Gastroesophageal sphincter (tissue), 4 donors: ENCODE measurements at regions not wholly inside any gene's neighbourhood (a gene's known extent, or its start where the extent isn't known, plus 50 kb on each side); places are given as distances from the start of the nearest gene placed in this dataset.

Experiments
- ATAC-seq: fragments of 150-250 bp; one replicate; pipeline ENCODE4 v1.9.1; 2016; ENCODE audit warnings: mild to moderate bottlenecking, moderate library complexity
- H3K27ac ChIP-seq, 4 donors: fragments of 200-600 bp; sonication (generic) in 3 of 4; 1 replicate in 3 of 4; 2 replicates in 1 of 4; pipeline ENCODE4 v1.5.1; 2016 to 2019
- H3K27me3 ChIP-seq: fragments of 200-600 bp; sonication (generic); one replicate; pipeline ENCODE4 v1.5.1; 2019
- H3K36me3 ChIP-seq, 2 donors: fragments of 200-600 bp; sonication (generic); one replicate each; pipeline ENCODE4 v1.5.1; 2019; ENCODE audit warnings: control low read depth in 1 of 2
- H3K4me1 ChIP-seq, 3 donors: fragments of 200-600 bp; sonication (generic); 1 replicate in 2 of 3; 2 replicates in 1 of 3; pipeline ENCODE4 v1.5.1; 2016 to 2019; ENCODE audit warnings: control low read depth in 2 of 3
- H3K4me3 ChIP-seq, 2 donors: fragments of 200-600 bp; sonication (generic); one replicate each; pipeline ENCODE4 v1.5.1; 2019; ENCODE audit warnings: mild to moderate bottlenecking in 1 of 2, moderate library complexity in 1 of 2
- H3K9me3 ChIP-seq, 3 donors: fragments of 200-600 bp; sonication (generic); one replicate each; pipeline ENCODE4 v1.5.1; 2017 to 2019; ENCODE audit warnings: control low read depth in 2 of 3
- EP300 ChIP-seq: sonication (generic); formaldehyde crosslinking; IDR thresholded peaks from one replicate; pipeline ENCODE4 v1.6.1; 2017; ENCODE audit warnings: antibody characterized with exemption, mild to moderate bottlenecking
- POLR2A ChIP-seq, 2 donors: fragments of 450-650 bp; IDR thresholded peaks; one replicate each; pipeline ENCODE4 v1.6.1; 2017; ENCODE audit warnings: antibody characterized with exemption in 2 of 2, mild to moderate bottlenecking in 2 of 2, moderate library complexity in 1 of 2
- POLR2AphosphoS5 ChIP-seq: sonication (generic); formaldehyde crosslinking; IDR thresholded peaks from one replicate; pipeline ENCODE4 v1.6.1; 2017; ENCODE audit warnings: antibody characterized with exemption
- WGBS, 2 donors: methylation state at CpG; one replicate each; pipeline ENCODE4 v1.1.5; 2018; ENCODE audit warnings: low coverage in 1 of 2; 5-methylcytosine and 5-hydroxymethylcytosine counted together
- TF ChIP-seq, protein P1 (sequence below), 4 experiments: fragments of 200-600 bp in 2 of 4; fragments of 450-650 bp in 2 of 4; sonication (generic) in 1 of 4; IDR thresholded peaks; one replicate each; pipeline ENCODE4 v1.5.1; 2017 to 2019; ENCODE audit warnings: antibody characterized with exemption in 4 of 4, mild to moderate bottlenecking in 2 of 4, moderate library complexity in 2 of 4

DNA sequence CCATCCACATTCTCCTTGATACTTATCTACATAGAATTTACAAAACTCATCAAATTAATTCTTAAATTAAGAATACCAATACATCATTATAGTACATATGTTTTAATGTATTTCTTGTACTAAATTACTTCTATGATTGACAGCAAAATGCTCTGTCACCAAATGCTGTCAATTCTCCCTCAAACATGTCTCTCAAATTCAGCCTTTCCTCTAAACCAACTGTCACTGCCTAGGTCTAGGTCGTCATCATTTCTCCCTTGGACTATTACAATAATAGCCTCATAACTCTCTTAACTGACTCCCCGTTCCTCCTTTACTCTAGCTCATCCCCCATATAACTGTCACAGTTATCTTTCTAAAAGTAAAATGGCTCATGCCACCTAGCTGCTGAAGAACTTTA is 279.7 kb upstream of the FSTL5 start:
- no peak overlapping the region for H3K4me3 ChIP-seq
- no peaks in the 10 kb centered on the region for H3K9me3 ChIP-seq
- TF ChIP-seq, protein P1, sequence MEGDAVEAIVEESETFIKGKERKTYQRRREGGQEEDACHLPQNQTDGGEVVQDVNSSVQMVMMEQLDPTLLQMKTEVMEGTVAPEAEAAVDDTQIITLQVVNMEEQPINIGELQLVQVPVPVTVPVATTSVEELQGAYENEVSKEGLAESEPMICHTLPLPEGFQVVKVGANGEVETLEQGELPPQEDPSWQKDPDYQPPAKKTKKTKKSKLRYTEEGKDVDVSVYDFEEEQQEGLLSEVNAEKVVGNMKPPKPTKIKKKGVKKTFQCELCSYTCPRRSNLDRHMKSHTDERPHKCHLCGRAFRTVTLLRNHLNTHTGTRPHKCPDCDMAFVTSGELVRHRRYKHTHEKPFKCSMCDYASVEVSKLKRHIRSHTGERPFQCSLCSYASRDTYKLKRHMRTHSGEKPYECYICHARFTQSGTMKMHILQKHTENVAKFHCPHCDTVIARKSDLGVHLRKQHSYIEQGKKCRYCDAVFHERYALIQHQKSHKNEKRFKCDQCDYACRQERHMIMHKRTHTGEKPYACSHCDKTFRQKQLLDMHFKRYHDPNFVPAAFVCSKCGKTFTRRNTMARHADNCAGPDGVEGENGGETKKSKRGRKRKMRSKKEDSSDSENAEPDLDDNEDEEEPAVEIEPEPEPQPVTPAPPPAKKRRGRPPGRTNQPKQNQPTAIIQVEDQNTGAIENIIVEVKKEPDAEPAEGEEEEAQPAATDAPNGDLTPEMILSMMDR (IDR thresholded peaks at IDR 0.05), result no peak
- no peak for TF ChIP-seq EP300
- ATAC-seq, result no peak
- WGBS, 2 donors, result 43 to 58% methylated on average over 2 of the region's 2 CpGs
- H3K27me3 ChIP-seq, result no peaks in the 10 kb centered on the region
- no peaks in the 10 kb centered on the region for H3K4me1 ChIP-seq
- H3K36me3 ChIP-seq, result no peaks in the 10 kb centered on the region
- no peak overlapping the region for H3K27ac ChIP-seq

- no peak overlapping the region for H3K4me3 ChIP-seq
- H3K4me1 ChIP-seq, result no peaks in the 10 kb centered on the region
- no peaks in the 10 kb centered on the region for H3K36me3 ChIP-seq
- WGBS, 2 donors, result 40 to 47% methylated on average over 2 of the region's 2 CpGs
- no peaks in the 10 kb centered on the region for H3K9me3 ChIP-seq
- H3K27me3 ChIP-seq, result no peaks in the 10 kb centered on the region
- no peak for TF ChIP-seq POLR2A (IDR thresholded peaks at IDR 0.05)
- no peak for TF ChIP-seq EP300
- TF ChIP-seq POLR2AphosphoS5, result no peak
- no peak overlapping the region for H3K27ac ChIP-seq
- ATAC-seq, result no peak
Observed at GRCh38 chr4:162442128-162442527, 278.3 kb upstream of the FSTL5 start.

DNA sequence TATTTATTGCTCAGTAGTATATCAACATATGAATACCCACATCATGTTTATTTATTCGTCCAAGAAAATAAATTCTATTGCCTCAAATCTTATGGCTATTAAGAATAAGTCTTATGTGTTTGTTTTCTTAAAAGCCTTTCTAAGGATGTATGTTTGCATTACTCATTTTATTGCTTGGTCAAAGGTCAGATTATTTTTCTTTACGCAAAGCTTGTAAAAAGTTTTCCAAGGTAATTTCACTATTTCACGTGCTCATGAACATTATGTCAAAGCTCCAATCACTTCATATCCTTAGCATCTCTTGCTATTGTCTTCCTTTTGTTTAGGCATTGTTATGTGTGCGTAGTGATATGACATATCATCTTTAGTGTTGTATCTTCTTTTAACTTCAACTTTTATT is 258.5 kb upstream of the FSTL5 start:
- Histone ChIP-seq H3K27ac (no peak overlapping the region), H3K4me3 (no peak overlapping the region), H3K27me3 (no peaks in the 10 kb centered on the region), H3K36me3 (no peaks in the 10 kb centered on the region), H3K9me3 (no peaks in the 10 kb centered on the region), H3K4me1 (no peaks in the 10 kb centered on the region)
- TF ChIP-seq POLR2A (IDR thresholded peaks at IDR 0.05) (no peak), POLR2AphosphoS5 (no peak), EP300 (no peak)
- TF ChIP-seq, protein P1 (IDR thresholded peaks at IDR 0.05), result no peak
- ATAC-seq, result no peak
- 91% methylated on average over 4 of the region's 4 CpGs for WGBS, 2 donors

DNA sequence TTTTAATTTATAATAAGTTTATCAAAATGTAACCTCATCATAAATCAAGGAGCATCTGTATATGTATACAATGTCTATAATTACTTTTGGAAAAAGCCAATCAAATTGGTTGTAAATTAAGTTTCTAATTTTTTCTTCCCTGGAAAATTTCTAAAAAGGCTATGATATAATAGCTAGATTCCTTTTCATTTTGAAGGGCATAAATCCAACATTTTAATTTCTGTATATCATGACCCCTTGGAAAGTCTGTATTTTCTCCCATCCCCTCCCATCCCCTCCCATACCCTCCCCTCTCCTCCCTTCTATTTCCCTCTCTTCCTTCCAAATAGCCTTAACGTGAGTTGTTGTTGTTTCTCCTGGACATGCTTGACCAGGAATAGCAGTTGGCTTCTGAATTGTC is 247.1 kb upstream of the FSTL5 start:
- 0 to 50% methylated on average over 1 of the region's 1 CpG for WGBS, 2 donors
- H3K27me3 ChIP-seq, result no peaks in the 10 kb centered on the region
- no peaks in the 10 kb centered on the region for H3K36me3 ChIP-seq
- H3K27ac ChIP-seq, result no peak overlapping the region
- no peak for ATAC-seq
- no peaks in the 10 kb centered on the region for H3K9me3 ChIP-seq
- H3K4me1 ChIP-seq, result no peaks in the 10 kb centered on the region
- no peak overlapping the region for H3K4me3 ChIP-seq
- TF ChIP-seq, protein P1 (IDR thresholded peaks at IDR 0.05), result no peak
- TF ChIP-seq POLR2A (IDR thresholded peaks at IDR 0.05), result no peak
- no peak for TF ChIP-seq EP300
- TF ChIP-seq POLR2AphosphoS5, result no peak

DNA sequence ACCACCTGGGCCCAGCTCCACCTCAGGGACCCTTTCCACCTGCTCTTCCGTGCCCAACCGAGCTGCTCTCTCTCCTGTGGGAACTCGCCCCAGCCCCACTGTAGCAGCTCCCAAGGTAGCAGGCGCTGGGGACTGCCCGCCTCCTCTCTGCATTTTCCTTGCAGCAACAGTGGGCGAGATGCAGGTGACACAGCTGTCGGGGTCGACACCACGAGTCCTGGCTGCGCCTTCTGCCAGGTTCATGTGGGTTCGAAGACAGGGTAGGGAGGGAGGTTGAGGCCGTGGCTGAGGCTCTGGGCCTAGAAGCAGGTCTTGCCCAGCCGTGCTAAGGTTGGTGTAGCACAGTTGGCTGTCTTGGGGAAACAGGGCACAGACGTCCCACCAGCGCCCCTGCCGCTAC is 245.2 kb upstream of the FSTL5 start:
- Histone ChIP-seq H3K36me3 (no peaks in the 10 kb centered on the region), H3K27me3 (no peaks in the 10 kb centered on the region), H3K9me3 (no peaks in the 10 kb centered on the region), H3K4me3 (no peak overlapping the region), H3K27ac (no peak overlapping the region), H3K4me1 (no peaks in the 10 kb centered on the region)
- TF ChIP-seq POLR2A (IDR thresholded peaks at IDR 0.05), result no peak
- no peak for ATAC-seq
- WGBS, 2 donors, result 91% methylated on average over 4 of the region's 16 CpGs; no CpG with 5 or more reads in 1 of the 2 donors

DNA sequence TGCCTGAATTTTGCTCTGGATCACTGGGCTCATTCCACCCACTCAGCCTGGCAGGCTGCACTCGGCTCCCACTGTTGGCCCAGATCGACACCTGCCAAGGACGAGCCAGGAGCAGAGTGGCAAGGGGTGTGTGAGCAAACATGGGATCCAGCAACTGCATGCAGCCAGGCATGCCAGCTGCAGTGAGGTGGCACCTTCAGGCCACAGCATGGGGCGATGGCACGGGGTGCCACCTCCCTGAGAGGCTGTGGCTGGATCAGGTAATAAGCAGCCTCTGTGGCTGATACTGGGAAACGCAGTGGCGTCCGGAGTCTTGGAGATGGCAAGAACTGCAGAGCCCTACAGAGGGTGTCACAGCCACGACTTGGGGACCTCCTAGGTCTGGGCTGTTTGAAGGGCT is 244.5 kb upstream of the FSTL5 start:
- Histone ChIP-seq H3K36me3 (no peaks in the 10 kb centered on the region), H3K27me3 (no peaks in the 10 kb centered on the region), H3K9me3 (no peaks in the 10 kb centered on the region), H3K4me3 (no peak overlapping the region), H3K27ac (no peak overlapping the region), H3K4me1 (no peaks in the 10 kb centered on the region)
- TF ChIP-seq POLR2AphosphoS5, result no peak
- TF ChIP-seq, protein P1 (IDR thresholded peaks at IDR 0.05), result no peak
- no peak for TF ChIP-seq POLR2A (IDR thresholded peaks at IDR 0.05)
- no peak for TF ChIP-seq EP300
- WGBS, 2 donors, result 80 to 83% methylated on average over 1 to 4 of the region's 9 CpGs
- peak; percentile 25 for ATAC-seq
